Prostate gland (tissue), 2 donors: ENCODE measurements at regions not wholly inside any gene's neighbourhood (a gene's known extent, or its start where the extent isn't known, plus 50 kb on each side); places are given as distances from the start of the nearest gene placed in this dataset.

ENCODE experiments used
- DNase-seq: peaks from one replicate; pipeline ENCODE4 v3.0.0-alpha.2; 2019; ENCODE audit warnings: low spot score
- H3K27ac ChIP-seq, 2 donors: fragments of 200-600 bp; sonication (generic); 2 replicates each; pipeline ENCODE4 v1.5.1; 2017 to 2019
- H3K27me3 ChIP-seq: fragments of 200-600 bp; sonication (generic); replicated peaks from 2 replicates; pipeline ENCODE4 v1.5.1; 2019; ENCODE audit not compliant: insufficient read depth
- H3K36me3 ChIP-seq, 2 donors: fragments of 200-600 bp; sonication (generic); 1 replicate in 1 of 2; 2 replicates in 1 of 2; pipeline versions ENCODE4 v1.5.1 to v1.8.1; 2017 to 2019
- H3K4me1 ChIP-seq: fragments of 200-600 bp; sonication (generic); replicated peaks from 2 replicates; pipeline ENCODE4 v1.5.1; 2019
- H3K4me3 ChIP-seq, 2 donors: fragments of 200-600 bp; sonication (generic); 2 replicates each; pipeline ENCODE4 v1.5.1; 2017 to 2019
- H3K9me3 ChIP-seq: fragments of 200-600 bp; sonication (generic); 2 replicates; pipeline ENCODE4 v1.5.1; 2017
- POLR2A ChIP-seq: fragments of 450-650 bp; IDR thresholded peaks from one replicate; pipeline ENCODE4 v1.6.1; 2016; ENCODE audit warnings: antibody characterized with exemption, mild to moderate bottlenecking
- POLR2AphosphoS5 ChIP-seq: sonication (generic); formaldehyde crosslinking; IDR thresholded peaks from one replicate; pipeline ENCODE4 v1.6.1; 2017; ENCODE audit warnings: antibody characterized with exemption
- WGBS: methylation state at CpG from one replicate; pipeline ENCODE4 v1.1.5; 2018; 5-methylcytosine and 5-hydroxymethylcytosine counted together
- intact Hi-C: fragments of 100-400 bp; cut with DNase I; formaldehyde crosslinking; loops from one replicate; pipeline ENCODE4 v1.14.2; 2022
- TF ChIP-seq, protein P1 (sequence below), 4 experiments: fragments of 200-600 bp in 2 of 4; fragments of 450-650 bp in 2 of 4; sonication (generic) in 2 of 4; IDR thresholded peaks; 1 replicate in 3 of 4; 2 replicates in 1 of 4; pipeline ENCODE4 v1.5.1; 2016 to 2019; ENCODE audit warnings: antibody characterized with exemption in 4 of 4, mild to moderate bottlenecking in 2 of 4, moderate library complexity in 2 of 4

DNA sequence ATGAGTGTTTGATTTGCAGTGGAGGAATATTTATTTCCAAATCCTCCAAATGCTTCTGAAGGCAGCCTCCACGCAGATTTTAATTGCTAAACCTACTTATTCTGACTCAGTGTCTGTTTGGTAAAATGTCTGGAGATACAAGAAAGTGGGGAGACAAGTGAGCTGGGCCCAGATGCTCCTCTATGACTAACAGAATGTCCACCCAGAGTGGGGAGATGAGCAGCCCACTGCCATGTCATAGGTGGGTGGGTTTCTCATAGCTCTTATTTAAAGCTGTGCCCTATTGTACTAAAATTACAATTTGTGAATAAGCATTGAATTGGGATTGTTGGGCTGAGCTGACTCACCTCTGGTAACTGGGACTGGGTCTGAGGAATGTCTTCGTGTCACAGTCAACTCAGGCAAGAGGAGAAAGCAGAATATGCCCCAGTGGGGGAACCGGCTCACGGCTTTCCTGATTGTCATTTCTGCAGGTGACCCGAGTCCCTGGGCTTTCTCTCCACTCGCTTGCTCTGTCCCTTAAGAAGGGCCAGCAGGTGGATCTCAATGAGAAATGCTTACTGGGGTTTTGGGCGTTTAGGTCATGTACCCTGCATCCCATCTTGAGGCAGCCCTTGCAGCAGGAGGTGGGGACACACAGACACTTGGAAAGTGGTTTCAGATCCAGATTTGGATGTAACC, 116.3 kb upstream of the SPRED2 start:
- no peak overlapping the region for H3K27ac ChIP-seq
- DNase-seq, result no peak
- no peaks in the 10 kb centered on the region for H3K9me3 ChIP-seq
- no peak overlapping the region for H3K4me3 ChIP-seq
- 95% methylated on average over 7 of the region's 7 CpGs for WGBS
- H3K36me3 ChIP-seq, result no peaks in the 10 kb centered on the region
- H3K27me3 ChIP-seq, result no peaks in the 10 kb centered on the region
- no peaks in the 10 kb centered on the region for H3K4me1 ChIP-seq
- intact Hi-C loops, result no loop called here
- TF ChIP-seq POLR2AphosphoS5, result no peak
- TF ChIP-seq, protein P1, sequence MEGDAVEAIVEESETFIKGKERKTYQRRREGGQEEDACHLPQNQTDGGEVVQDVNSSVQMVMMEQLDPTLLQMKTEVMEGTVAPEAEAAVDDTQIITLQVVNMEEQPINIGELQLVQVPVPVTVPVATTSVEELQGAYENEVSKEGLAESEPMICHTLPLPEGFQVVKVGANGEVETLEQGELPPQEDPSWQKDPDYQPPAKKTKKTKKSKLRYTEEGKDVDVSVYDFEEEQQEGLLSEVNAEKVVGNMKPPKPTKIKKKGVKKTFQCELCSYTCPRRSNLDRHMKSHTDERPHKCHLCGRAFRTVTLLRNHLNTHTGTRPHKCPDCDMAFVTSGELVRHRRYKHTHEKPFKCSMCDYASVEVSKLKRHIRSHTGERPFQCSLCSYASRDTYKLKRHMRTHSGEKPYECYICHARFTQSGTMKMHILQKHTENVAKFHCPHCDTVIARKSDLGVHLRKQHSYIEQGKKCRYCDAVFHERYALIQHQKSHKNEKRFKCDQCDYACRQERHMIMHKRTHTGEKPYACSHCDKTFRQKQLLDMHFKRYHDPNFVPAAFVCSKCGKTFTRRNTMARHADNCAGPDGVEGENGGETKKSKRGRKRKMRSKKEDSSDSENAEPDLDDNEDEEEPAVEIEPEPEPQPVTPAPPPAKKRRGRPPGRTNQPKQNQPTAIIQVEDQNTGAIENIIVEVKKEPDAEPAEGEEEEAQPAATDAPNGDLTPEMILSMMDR (IDR thresholded peaks at IDR 0.05), result no peak
- TF ChIP-seq POLR2A, result no peak

- intact Hi-C loops, result no loop called here
- no peak for DNase-seq
- WGBS, result 85% methylated on average over 4 of the region's 4 CpGs
- no peak overlapping the region for H3K27ac ChIP-seq
- no peaks in the 10 kb centered on the region for H3K36me3 ChIP-seq
- TF ChIP-seq POLR2A, result no peak
- TF ChIP-seq, protein P1 (IDR thresholded peaks at IDR 0.05), result no peak
- H3K9me3 ChIP-seq, result no peaks in the 10 kb centered on the region
- H3K27me3 ChIP-seq, result no peaks in the 10 kb centered on the region
- H3K4me1 ChIP-seq, result no peaks in the 10 kb centered on the region
- no peak overlapping the region for H3K4me3 ChIP-seq
These were observed 115.7 kb upstream of the SPRED2 start for GRCh38 chr2:65548064-65548463.

- H3K27ac ChIP-seq, result no peak overlapping the region
- no peaks in the 10 kb centered on the region for H3K36me3 ChIP-seq
- DNase-seq, result no peak
- no peaks in the 10 kb centered on the region for H3K27me3 ChIP-seq
- no peak for TF ChIP-seq POLR2A
- TF ChIP-seq, protein P1 (IDR thresholded peaks at IDR 0.05), result no peak
- TF ChIP-seq POLR2AphosphoS5, result no peak
- WGBS, result 77% methylated on average over 4 of the region's 4 CpGs
- no peak overlapping the region for H3K4me3 ChIP-seq
- no peaks in the 10 kb centered on the region for H3K4me1 ChIP-seq
- no peaks in the 10 kb centered on the region for H3K9me3 ChIP-seq
- intact Hi-C loops, result no loop called here
These were observed 113.7 kb upstream of the SPRED2 start for GRCh38 chr2:65545837-65546805.

- WGBS, result 96% methylated on average over 6 of the region's 6 CpGs
These were observed 109.4 kb upstream of the SPRED2 start for GRCh38 chr2:65541773-65542172.

More at GRCh38 chr2:65541773-65542172, 109.4 kb upstream of the SPRED2 start:
- no peak for DNase-seq
- TF ChIP-seq POLR2A, result no peak
- TF ChIP-seq, protein P1 (IDR thresholded peaks at IDR 0.05), result no peak
- TF ChIP-seq POLR2AphosphoS5, result no peak
- intact Hi-C loops, result no loop called here
- no peak overlapping the region for H3K4me3 ChIP-seq
- no peaks in the 10 kb centered on the region for H3K4me1 ChIP-seq
- no peaks in the 10 kb centered on the region for H3K9me3 ChIP-seq
- no peaks in the 10 kb centered on the region for H3K36me3 ChIP-seq
- H3K27me3 ChIP-seq, result no peaks in the 10 kb centered on the region
- no peak overlapping the region for H3K27ac ChIP-seq
